Fibroblast of lung (primary cell): ENCODE measurements at regions not wholly inside any gene's neighbourhood (a gene's known extent, or its start where the extent isn't known, plus 50 kb on each side); places are given as distances from the start of the nearest gene placed in this dataset.

ENCODE experiments used
- EZH2 ChIP-seq: IDR thresholded peaks from 2 replicates; pipeline ENCODE4 v1.5.1; 2012; ENCODE audit warnings: low read length, control low read depth, mild to moderate bottlenecking; ENCODE audit errors: missing control alignments
- TF ChIP-seq, protein P1 (sequence below), 2 donors: IDR thresholded peaks in 1 of 2; conservative IDR thresholded peaks in 1 of 2; 1 replicate in 1 of 2; 2 replicates in 1 of 2; pipeline ENCODE4 v1.5.1; 2011 to 2012; ENCODE audit warnings: low read length in 2 of 2, control low read depth in 1 of 2, inconsistent platforms in 1 of 2, low read depth in 1 of 2, mild to moderate bottlenecking in 1 of 2

DNA sequence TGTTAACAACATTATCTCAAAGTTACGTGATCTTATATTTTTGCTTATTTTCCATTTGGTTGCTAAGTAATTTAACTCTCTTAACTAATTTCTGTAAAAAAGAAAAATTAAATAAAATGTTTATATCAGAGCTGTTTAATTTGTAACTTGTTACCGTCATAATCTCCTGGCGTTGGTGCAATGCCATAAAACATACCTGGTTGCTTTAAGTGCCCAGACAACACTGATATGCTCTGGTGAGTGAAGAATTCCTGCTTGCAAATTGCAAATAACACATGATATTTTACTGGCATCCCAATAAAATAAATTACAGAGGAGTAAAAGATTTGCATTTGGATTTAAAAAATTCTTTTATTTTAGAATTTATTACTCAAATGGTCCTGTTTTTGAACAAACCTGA, 640.1 kb upstream of the MIS18BP1 start:
- TF ChIP-seq, protein P1, sequence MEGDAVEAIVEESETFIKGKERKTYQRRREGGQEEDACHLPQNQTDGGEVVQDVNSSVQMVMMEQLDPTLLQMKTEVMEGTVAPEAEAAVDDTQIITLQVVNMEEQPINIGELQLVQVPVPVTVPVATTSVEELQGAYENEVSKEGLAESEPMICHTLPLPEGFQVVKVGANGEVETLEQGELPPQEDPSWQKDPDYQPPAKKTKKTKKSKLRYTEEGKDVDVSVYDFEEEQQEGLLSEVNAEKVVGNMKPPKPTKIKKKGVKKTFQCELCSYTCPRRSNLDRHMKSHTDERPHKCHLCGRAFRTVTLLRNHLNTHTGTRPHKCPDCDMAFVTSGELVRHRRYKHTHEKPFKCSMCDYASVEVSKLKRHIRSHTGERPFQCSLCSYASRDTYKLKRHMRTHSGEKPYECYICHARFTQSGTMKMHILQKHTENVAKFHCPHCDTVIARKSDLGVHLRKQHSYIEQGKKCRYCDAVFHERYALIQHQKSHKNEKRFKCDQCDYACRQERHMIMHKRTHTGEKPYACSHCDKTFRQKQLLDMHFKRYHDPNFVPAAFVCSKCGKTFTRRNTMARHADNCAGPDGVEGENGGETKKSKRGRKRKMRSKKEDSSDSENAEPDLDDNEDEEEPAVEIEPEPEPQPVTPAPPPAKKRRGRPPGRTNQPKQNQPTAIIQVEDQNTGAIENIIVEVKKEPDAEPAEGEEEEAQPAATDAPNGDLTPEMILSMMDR (conservative IDR thresholded peaks at IDR 0.05 in 1 of 2, IDR thresholded peaks at IDR 0.05 in 1 of 2; ENCODE audit: low read depth in 1 of 2, low read length in 2 of 2) = no peak
- TF ChIP-seq EZH2 = no peak
